IPS-20b (cell line): ENCODE measurements at regions not wholly inside any gene's neighbourhood (a gene's known extent, or its start where the extent isn't known, plus 50 kb on each side); places are given as distances from the start of the nearest gene placed in this dataset.

Experiments
- H3K27ac ChIP-seq: one replicate; pipeline ENCODE4 v1.5.1; 2013; ENCODE audit warnings: low read length
- H3K27me3 ChIP-seq: 2 replicates; pipeline ENCODE4 v1.6.1; 2013; ENCODE audit warnings: mild to moderate bottlenecking, low read length, inconsistent platforms; ENCODE audit not compliant: insufficient read depth
- H3K36me3 ChIP-seq: 2 replicates; pipeline ENCODE4 v1.6.1; 2013; ENCODE audit warnings: low read depth, mild to moderate bottlenecking, inconsistent platforms, low read length, moderate library complexity; ENCODE audit not compliant: insufficient read depth
- H3K4me1 ChIP-seq: 2 replicates; pipeline ENCODE4 v1.6.1; 2013; ENCODE audit warnings: mild to moderate bottlenecking, control low read depth, inconsistent platforms, low read length, moderate library complexity; ENCODE audit not compliant: insufficient read depth
- H3K4me3 ChIP-seq: 2 replicates; pipeline ENCODE4 v1.5.1; 2013; ENCODE audit warnings: mild to moderate bottlenecking, low read length, inconsistent platforms
- H3K9ac ChIP-seq: 2 replicates; pipeline ENCODE4 v1.6.1; 2013; ENCODE audit warnings: low read depth, mild to moderate bottlenecking, inconsistent platforms, low read length, moderate library complexity
- H3K9me3 ChIP-seq: 2 replicates; pipeline ENCODE4 v1.6.1; 2013; ENCODE audit warnings: mild to moderate bottlenecking, low read depth, low read length, inconsistent platforms; ENCODE audit not compliant: insufficient read depth

DNA sequence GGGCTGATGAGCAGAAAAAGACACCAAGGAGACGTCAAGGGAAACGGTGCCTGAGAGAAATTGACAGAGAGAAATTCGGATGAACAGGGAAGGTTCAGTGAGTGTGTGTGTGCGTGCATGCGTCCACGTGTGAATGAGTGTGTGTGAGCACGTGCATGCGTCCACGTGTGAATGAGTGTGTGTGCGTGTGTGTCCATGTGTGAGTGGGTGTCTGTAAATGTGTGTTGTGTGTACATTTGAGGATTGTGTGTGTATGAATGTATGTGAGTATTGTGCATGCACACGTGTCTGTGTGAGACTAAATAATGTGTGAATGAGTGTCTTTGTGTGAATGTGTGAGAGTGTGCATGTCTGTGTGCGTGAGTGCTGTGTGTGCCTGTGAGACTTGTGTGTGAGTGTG is 137.4 kb upstream of the MED13L start:
- no peak overlapping the region for H3K9ac ChIP-seq

DNA sequence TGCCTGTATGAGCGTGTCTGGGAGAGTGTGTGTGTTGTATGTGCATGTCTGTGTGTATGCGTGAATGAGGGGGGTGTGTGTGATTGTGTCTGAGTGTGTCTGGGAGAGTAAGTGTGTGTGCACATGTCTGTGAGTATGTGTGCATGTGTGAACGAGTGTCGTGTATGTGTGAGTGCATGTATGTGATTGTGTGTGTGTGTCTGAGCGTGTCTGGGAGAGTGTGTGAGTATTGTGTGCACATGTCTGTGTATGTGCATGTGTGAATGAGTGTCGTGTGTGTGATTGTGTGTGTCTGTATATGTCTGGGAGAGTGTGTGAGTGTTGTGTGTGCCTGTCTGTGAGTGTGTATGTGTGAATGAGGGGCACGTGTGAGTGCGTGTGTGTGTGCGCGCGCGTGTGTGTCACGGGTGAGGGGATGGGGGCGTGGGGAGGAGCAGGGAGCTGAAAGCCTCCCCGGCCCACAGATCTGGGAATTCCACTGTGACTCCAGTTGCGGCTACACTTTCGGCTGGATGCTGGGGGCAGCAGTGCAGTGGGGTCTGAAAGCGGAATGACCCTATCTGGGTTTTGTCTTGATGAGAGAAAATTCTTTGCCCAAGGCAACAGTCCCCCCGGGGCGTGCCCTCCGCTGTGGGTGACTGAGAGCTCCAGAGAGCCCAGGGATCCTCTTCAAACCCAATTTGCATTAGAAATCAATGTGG is 138.1 kb upstream of the MED13L start:
- no peak overlapping the region; the same call in 1 of the 2 replicates for H3K9ac ChIP-seq
- no peaks in the 10 kb centered on the region for H3K9me3 ChIP-seq
- H3K27me3 ChIP-seq: no peaks in the 10 kb centered on the region
- no peaks in the 10 kb centered on the region for H3K36me3 ChIP-seq
- H3K27ac ChIP-seq: no peak overlapping the region
- H3K4me3 ChIP-seq: no peak overlapping the region
- H3K4me1 ChIP-seq: no peaks in the 10 kb centered on the region; the same call in 1 of the 2 replicates

More for the DNA sequence above, 137.4 kb upstream of the MED13L start:
- Histone ChIP-seq H3K36me3 (no peaks in the 10 kb centered on the region), H3K9me3 (no peaks in the 10 kb centered on the region), H3K27ac (no peak overlapping the region), H3K4me3 (no peak overlapping the region), H3K27me3 (no peaks in the 10 kb centered on the region), H3K4me1 (no peaks in the 10 kb centered on the region; the same call in 1 of the 2 replicates)

DNA sequence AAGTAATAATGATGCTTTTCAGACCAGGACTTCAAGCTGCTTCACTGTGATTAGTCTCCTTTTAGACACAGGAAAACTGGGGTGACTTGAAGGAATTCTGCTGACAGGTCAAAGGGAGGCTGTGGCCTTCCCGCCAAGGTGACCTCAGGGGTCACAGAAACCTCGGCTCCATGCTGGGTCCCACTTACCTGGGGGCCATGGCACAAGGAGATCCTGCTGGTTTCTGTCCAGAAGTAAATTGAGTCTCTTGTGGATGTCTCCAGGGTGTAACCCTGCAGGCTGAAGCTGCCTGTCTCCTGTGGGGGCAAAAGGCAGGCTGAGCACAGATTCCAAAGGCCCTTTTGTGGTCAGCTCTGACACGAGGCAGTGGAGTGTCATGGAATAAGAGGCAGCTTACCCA is 138.7 kb upstream of the MED13L start:
- Histone ChIP-seq H3K9ac (no peak overlapping the region), H3K27ac (no peak overlapping the region)

DNA sequence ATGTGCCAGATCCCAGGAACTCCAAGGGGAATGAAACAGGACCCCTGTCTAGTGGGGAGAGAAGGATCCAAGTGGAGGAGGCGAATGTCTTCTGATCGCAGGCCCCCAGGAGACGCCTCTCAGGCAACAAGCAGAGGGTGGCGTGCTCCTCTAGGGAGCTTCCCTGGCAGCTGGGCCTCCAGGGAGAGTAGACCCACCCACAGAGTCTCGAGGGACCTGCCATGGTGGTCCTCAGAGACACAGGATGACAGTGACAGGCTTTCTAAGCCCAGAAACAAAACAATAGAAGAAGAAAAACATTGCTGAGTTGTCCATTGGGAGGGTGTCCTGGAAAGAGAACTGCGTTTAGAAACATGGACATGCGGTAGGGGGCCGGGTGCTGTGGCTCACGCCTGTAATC is 140.6 kb upstream of the MAP1LC3B2 start:
- Histone ChIP-seq H3K4me1 (no peaks in the 10 kb centered on the region; the same call in 1 of the 2 replicates), H3K36me3 (no peaks in the 10 kb centered on the region), H3K4me3 (no peak overlapping the region), H3K9me3 (peaks cover 6% of the 10 kb centered on the region; the same call in 1 of the 2 replicates), H3K9ac (no peak overlapping the region), H3K27ac (no peak overlapping the region), H3K27me3 (no peaks in the 10 kb centered on the region)

More for the DNA sequence above, 138.7 kb upstream of the MED13L start:
- Histone ChIP-seq H3K4me1 (no peaks in the 10 kb centered on the region; the same call in 1 of the 2 replicates), H3K36me3 (no peaks in the 10 kb centered on the region), H3K9me3 (no peaks in the 10 kb centered on the region), H3K4me3 (no peak overlapping the region), H3K27me3 (no peaks in the 10 kb centered on the region)

DNA sequence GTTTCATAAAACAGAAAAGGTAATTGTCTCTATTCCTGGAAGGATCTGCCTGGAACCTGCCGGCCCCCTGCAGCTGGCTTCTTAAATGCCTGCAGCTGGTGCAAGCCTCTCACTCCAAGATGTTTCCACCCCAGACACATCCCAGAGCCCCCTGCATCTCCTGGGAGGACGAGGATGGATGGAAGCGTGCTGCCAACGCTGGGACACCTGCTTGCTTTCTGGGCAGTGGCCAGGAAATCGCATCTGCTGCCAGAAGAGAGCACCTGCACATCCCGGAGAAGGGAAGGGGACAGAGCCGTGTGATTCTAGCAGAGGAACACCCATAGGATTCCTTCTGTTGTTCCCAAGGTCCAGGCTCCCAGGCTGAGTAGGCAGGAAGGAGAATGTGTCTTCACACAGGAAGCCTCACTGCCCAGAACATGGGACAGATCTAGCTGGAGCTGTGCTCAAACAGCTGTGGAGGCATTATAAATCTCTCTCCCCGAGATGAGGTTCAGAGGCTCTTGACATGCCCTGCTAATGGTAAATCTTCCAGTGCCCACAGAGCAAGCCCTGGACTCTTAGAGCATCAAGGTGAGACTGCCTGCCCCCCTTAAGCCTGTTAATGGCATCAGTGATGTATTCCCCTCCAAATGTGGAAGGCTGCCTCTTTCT is 138.8 kb upstream of the MAP1LC3B2 start:
- H3K9me3 ChIP-seq: peaks cover 6% of the 10 kb centered on the region; the same call in 1 of the 2 replicates
- no peak overlapping the region for H3K9ac ChIP-seq
- H3K27me3 ChIP-seq: no peaks in the 10 kb centered on the region; the same call in 1 of the 2 replicates
- no peaks in the 10 kb centered on the region for H3K36me3 ChIP-seq
- no peak overlapping the region for H3K27ac ChIP-seq
- no peak overlapping the region for H3K4me3 ChIP-seq
- no peaks in the 10 kb centered on the region; the same call in 1 of the 2 replicates for H3K4me1 ChIP-seq

DNA sequence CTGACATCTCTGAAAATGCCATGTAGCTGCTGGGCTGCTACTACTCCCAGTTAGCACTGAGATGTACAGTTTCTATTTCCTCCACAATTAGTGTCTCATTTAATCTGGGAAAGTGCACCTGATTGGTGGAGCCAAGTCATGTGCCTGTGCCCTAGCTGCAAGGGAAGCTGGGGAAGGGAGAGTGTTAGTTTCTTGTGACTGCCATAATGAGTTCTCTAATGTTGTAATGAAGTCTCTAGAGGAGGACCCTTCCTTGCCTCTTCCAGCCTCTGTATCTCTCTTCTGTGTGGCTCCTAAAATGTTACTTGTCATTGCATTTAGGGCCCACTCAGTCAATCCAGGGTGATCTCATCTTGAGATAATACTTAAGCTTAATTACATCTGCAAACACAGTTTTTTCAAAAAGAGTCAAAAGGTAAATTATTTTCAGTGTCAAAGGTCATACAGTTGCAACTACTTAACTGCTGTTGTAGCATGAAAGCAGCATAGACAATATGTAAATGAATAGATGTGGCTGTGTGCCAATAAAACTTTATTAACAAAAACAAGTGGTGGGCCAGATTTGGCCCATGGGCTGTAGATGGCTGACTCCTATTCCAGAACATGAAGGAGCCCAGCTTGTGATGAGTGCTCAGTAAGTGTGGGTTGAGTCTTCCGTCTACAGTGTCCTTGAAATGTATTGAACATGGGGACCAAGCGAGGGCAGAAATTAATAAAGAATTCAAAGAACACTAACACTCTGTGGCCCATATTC is 137.2 kb upstream of the MAP1LC3B2 start:
- no peaks in the 10 kb centered on the region for H3K36me3 ChIP-seq
- no peak overlapping the region for H3K27ac ChIP-seq
- peaks cover 6% of the 10 kb centered on the region; the same call in 1 of the 2 replicates for H3K9me3 ChIP-seq
- peaks cover 6% of the 10 kb centered on the region; the same call in 1 of the 2 replicates for H3K27me3 ChIP-seq
- H3K9ac ChIP-seq: no peak overlapping the region
- peaks cover 11% of the 10 kb centered on the region; the same call in 1 of the 2 replicates for H3K4me1 ChIP-seq
- no peak overlapping the region for H3K4me3 ChIP-seq

DNA sequence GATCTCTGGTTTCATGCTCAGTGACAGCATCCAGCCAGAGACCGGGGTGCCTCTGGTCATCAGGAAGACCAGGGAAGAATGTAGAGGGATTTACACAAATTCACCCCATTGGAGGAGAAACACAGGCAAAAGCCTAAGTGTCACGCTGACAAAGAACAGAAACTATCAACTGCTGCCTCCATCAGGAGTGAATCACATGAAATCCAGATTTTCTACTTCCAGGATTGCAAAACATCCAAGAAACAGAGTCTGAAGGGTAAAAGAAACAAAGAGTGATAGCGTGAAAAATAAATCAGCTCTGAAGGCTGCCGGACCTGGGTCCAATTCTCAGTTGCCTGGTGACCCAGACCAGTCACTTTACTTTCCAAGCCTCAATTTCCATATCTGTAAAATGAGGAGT is 136.1 kb upstream of the MAP1LC3B2 start:
- Histone ChIP-seq H3K27ac (no peak overlapping the region), H3K27me3 (peaks cover 6% of the 10 kb centered on the region; the same call in 1 of the 2 replicates), H3K4me3 (no peak overlapping the region), H3K4me1 (peaks cover 20% of the 10 kb centered on the region; the same call in 1 of the 2 replicates), H3K36me3 (no peaks in the 10 kb centered on the region), H3K9me3 (peaks cover 6% of the 10 kb centered on the region; the same call in 1 of the 2 replicates), H3K9ac (no peak overlapping the region)

DNA sequence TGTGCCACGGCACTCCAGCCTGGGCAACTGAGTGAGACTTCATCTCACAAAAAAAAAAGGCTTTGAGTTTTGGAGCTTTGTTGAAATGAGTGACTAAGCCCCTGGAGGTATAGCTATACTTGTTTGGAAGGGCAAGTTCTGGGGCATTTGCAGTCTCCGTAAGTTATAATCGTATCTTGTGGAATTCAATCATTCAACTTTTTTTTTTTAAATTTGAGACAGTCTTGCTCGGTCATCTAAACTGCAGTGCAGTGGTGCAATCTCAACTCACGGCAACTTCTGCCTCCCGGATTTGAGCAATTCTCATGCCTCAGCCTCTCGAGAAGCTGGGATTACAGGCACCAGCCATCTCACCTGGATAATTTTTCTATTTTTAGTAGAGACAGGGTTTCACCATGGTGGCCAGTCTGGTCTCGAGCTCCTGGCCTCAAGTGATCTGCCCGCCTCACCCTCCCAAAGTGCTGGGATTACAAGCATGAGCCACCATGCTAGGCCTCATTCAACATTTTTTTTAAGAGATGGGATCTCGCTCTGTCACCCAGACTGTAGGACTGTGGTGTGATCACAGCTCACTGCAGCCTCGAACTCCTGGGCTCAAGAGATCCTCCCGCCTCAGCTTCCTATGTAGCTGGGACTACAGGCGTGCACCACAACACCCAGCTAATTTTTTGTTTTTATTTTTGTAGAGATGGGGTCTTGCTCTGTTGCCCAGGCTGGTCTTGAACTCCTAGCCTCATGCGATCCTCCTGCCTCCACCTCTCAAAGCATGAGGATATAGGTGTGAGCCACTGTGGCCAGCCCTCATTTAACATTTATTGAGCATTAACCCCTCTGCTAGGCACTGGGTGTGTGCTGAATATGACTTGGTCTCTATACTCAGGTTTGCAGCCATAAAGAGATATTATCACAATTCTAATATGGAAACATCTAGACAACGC is 133.7 kb upstream of the MAP1LC3B2 start:
- H3K9me3 ChIP-seq: peaks cover 6% of the 10 kb centered on the region; the same call in 1 of the 2 replicates
- H3K27ac ChIP-seq: no peak overlapping the region
- H3K9ac ChIP-seq: peak overlapping the region; percentile 56; the same call in 1 of the 2 replicates

DNA sequence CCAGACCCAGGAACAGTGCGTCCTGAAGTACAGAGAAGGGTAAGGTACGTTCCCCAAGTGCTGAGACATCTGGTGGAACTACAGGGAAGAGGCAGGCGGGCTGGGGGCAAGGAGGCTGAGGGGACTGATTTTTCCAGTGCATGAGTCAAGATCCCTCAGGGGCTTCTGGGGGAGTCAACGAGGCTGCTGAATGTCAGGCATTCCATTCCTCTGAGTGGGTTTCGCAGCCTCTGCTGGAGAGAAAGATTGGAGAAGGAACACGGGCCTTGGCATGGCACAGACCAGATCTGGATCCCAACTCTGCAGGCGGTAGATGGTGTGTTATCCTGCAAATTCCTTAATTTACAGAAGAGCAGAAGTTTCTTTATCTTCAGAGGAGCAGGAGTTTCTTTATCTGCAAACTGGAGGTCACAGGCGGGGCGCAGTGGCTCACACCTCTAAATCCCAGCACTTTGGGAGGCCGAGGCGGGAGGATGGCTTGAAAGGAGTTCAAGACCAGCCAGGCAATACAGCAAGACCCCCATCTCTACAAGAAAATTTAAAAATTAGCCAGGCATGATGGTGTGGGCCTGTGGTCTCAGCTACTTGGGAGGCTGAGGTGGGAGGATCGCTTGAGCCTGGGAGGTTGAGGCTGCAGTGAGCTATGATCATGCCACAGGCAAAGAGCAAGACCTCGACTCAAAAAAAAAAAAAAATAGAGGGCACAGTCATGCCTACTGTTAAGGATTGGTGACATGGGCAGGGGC is 132.6 kb upstream of the MAP1LC3B2 start:
- peaks cover 6% of the 10 kb centered on the region; the same call in 1 of the 2 replicates for H3K27me3 ChIP-seq
- H3K9me3 ChIP-seq: peaks cover 6% of the 10 kb centered on the region; the same call in 1 of the 2 replicates
- peak overlapping the region; percentile 74 for H3K27ac ChIP-seq
- H3K4me1 ChIP-seq: peaks cover 23% of the 10 kb centered on the region; the same call in 1 of the 2 replicates
- H3K36me3 ChIP-seq: no peaks in the 10 kb centered on the region
- H3K4me3 ChIP-seq: peak overlapping the region; percentile 58; the same call in 1 of the 2 replicates
- peak overlapping the region; percentile 56 for H3K9ac ChIP-seq

More for the DNA sequence above, 133.7 kb upstream of the MAP1LC3B2 start:
- 0 out of 2 replicates have a peak overlapping the region, but pooled peaks have one; percentile 23 for H3K4me3 ChIP-seq
- H3K27me3 ChIP-seq: peaks cover 6% of the 10 kb centered on the region; the same call in 1 of the 2 replicates
- H3K36me3 ChIP-seq: no peaks in the 10 kb centered on the region
- H3K4me1 ChIP-seq: peaks cover 23% of the 10 kb centered on the region; the same call in 1 of the 2 replicates
